ENCODE measurements at regions not wholly inside any gene's neighbourhood (a gene's known extent, or its start where the extent isn't known, plus 50 kb on each side); places are given as distances from the start of the nearest gene placed in this dataset.

DNA sequence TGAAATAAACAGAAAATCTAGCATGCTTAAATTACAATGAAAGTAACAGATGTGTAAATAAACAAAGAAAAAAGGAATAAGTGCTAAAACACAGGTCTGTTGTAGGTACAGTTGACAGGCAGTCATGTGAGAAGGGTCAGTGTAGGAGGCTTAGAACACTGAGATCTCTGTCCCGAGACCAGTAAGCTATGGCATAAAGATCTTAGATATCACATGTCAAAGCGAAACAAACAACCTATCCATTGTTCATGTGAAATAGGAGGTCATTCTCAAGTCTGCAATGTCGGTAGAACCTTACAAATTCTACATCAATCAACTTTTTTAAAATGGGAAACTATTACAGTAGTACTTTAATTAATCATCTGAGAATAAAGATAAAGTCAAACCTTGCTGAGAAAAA lies 428.9 kb upstream of the ADGRL2 start:
- TF ChIP-seq, protein P1, sequence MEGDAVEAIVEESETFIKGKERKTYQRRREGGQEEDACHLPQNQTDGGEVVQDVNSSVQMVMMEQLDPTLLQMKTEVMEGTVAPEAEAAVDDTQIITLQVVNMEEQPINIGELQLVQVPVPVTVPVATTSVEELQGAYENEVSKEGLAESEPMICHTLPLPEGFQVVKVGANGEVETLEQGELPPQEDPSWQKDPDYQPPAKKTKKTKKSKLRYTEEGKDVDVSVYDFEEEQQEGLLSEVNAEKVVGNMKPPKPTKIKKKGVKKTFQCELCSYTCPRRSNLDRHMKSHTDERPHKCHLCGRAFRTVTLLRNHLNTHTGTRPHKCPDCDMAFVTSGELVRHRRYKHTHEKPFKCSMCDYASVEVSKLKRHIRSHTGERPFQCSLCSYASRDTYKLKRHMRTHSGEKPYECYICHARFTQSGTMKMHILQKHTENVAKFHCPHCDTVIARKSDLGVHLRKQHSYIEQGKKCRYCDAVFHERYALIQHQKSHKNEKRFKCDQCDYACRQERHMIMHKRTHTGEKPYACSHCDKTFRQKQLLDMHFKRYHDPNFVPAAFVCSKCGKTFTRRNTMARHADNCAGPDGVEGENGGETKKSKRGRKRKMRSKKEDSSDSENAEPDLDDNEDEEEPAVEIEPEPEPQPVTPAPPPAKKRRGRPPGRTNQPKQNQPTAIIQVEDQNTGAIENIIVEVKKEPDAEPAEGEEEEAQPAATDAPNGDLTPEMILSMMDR (IDR thresholded peaks at IDR 0.05; ENCODE audit: unreplicated experiment) = no peak
- no peaks in the 10 kb centered on the region for H3K27me3 Mint-ChIP-seq
- no peak overlapping the region for H3K4me3 Mint-ChIP-seq (ENCODE audit: low read depth)
- no peak for DNase-seq (ENCODE audit: low spot score, unreplicated experiment)
- peaks cover 3% of the 10 kb centered on the region for H3K9me3 Mint-ChIP-seq (ENCODE audit: low read depth)
- H3K4me1 Mint-ChIP-seq (ENCODE audit: low read depth) = peaks cover 1% of the 10 kb centered on the region
- no peaks in the 10 kb centered on the region for H3K36me3 Mint-ChIP-seq (ENCODE audit: insufficient read depth)
- no peak overlapping the region for H3K27ac Mint-ChIP-seq

DNA sequence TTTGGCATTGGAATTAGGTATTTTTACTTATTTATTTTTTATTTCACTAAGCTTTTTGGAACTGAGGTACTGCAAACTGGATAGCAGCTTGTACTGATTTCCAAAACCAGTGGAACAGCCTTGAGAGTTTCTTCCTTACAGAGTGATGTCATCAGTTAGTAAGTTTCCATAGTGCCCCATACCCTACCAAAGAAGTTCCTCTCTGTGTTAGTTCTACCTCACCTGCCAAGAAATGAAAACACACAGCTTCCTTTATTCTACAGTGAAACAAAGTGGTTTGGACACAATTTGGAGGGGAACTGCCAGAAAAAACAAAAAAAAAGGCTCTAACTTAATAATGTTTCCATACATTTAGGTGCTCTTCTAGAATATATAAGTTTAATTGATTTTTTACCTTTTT lies 430.9 kb upstream of the ADGRL2 start:
- no peaks in the 10 kb centered on the region for H3K36me3 Mint-ChIP-seq (ENCODE audit: insufficient read depth)
- peaks cover 1% of the 10 kb centered on the region for H3K4me1 Mint-ChIP-seq (ENCODE audit: low read depth)
- H3K27ac Mint-ChIP-seq = no peak overlapping the region
- H3K4me3 Mint-ChIP-seq (ENCODE audit: low read depth) = no peak overlapping the region
- peaks cover 3% of the 10 kb centered on the region for H3K9me3 Mint-ChIP-seq (ENCODE audit: low read depth)
- no peak for DNase-seq (ENCODE audit: low spot score, unreplicated experiment)
- TF ChIP-seq, protein P1 (IDR thresholded peaks at IDR 0.05; ENCODE audit: unreplicated experiment) = no peak
- no peaks in the 10 kb centered on the region for H3K27me3 Mint-ChIP-seq

DNA sequence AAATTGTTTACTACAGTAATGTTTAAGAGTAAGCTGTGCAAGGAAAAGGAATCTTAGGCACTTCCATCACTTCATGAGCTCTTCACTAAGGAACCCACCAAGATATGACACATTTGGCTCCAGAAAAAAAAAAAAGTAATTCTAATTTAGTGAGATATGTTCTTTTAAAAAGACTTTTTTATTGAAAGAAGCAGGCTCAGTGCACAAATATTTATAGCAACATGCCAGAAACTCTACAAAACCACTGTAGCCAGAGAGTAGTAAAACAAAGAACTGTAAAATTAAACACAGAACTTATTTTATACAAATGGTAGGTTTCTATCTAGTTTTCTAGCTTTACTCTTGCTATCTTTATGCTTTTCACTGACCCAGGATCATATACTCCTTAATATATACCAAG lies 434.6 kb upstream of the ADGRL2 start:
- Mint-ChIP-seq H3K27ac (no peak overlapping the region), H3K9me3 (ENCODE audit: low read depth) (peaks cover 3% of the 10 kb centered on the region), H3K4me3 (ENCODE audit: low read depth) (no peak overlapping the region), H3K27me3 (no peaks in the 10 kb centered on the region), H3K36me3 (ENCODE audit: insufficient read depth) (no peaks in the 10 kb centered on the region), H3K4me1 (ENCODE audit: low read depth) (no peaks in the 10 kb centered on the region)
- DNase-seq (ENCODE audit: low spot score, unreplicated experiment) = no peak
- TF ChIP-seq, protein P1 (IDR thresholded peaks at IDR 0.05; ENCODE audit: unreplicated experiment) = no peak

DNA sequence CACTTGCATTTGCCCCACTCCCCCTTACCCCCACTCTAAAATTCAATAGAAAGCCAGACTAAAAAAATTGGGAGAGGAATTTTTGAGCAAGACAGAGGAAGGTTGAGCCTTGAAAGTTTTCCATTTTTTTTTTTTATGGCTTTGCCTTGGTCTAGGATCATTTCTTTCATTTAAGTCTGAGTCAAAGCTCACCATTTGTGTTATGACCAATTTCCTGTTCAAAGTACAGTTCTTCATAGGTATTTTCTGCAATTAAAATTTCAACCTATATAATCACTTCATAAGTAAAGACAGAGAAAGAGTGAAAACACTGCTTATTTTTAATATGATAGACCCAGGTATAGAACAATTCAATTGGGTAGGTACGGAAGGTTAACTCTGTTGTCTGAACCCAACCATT lies 436.6 kb upstream of the ADGRL2 start:
- TF ChIP-seq, protein P1 (IDR thresholded peaks at IDR 0.05; ENCODE audit: unreplicated experiment) = no peak
- no peak for DNase-seq (ENCODE audit: low spot score, unreplicated experiment)
- H3K4me1 Mint-ChIP-seq (ENCODE audit: low read depth) = no peaks in the 10 kb centered on the region

DNA sequence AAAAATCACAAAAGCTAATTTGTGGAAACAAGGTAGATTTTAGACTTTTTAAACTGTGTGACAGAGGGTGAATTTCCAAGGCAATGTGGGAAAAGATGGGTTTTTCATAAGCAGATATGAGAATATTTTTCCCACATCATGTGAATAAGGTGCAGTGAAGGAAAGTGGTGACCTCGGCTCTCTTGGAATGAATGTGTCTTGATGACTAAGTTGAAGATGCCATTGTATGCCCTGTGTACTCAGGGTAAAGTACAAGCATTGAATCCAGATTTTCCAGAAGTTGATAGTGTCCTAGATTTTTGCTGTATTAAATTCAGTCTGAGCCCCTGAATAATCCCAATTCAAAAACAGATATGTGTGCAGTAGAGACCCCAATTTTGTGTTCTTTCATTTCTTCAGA lies 442.6 kb upstream of the ADGRL2 start:
- Mint-ChIP-seq H3K27ac (no peak overlapping the region), H3K36me3 (ENCODE audit: insufficient read depth) (no peaks in the 10 kb centered on the region), H3K9me3 (ENCODE audit: low read depth) (peaks cover 4% of the 10 kb centered on the region), H3K4me3 (ENCODE audit: low read depth) (no peak overlapping the region), H3K4me1 (ENCODE audit: low read depth) (peaks cover 6% of the 10 kb centered on the region), H3K27me3 (peaks cover 7% of the 10 kb centered on the region)
- DNase-seq (ENCODE audit: low spot score, unreplicated experiment) = no peak
- TF ChIP-seq, protein P1 (IDR thresholded peaks at IDR 0.05; ENCODE audit: unreplicated experiment) = no peak

More for the DNA sequence above, 436.6 kb upstream of the ADGRL2 start:
- H3K27me3 Mint-ChIP-seq = no peaks in the 10 kb centered on the region
- H3K9me3 Mint-ChIP-seq (ENCODE audit: low read depth) = peaks cover 3% of the 10 kb centered on the region
- no peaks in the 10 kb centered on the region for H3K36me3 Mint-ChIP-seq (ENCODE audit: insufficient read depth)
- H3K27ac Mint-ChIP-seq = no peak overlapping the region
- H3K4me3 Mint-ChIP-seq (ENCODE audit: low read depth) = no peak overlapping the region
